NCI-H460 (cell line): ENCODE measurements at regions not wholly inside any gene's neighbourhood (a gene's known extent, or its start where the extent isn't known, plus 50 kb on each side); places are given as distances from the start of the nearest gene placed in this dataset.
"Not testable (repeated sequence)": the region's sequence is repeated elsewhere in the genome, so short reads cannot be mapped to it uniquely, and the experiment has no call there.

Experiments used
- DNase-seq: peaks from one replicate; pipeline ENCODE4 v3.0.0-alpha.2; 2016; ENCODE audit warnings: low read depth; ENCODE audit errors: extremely low read depth

- DNase-seq: no peak
These were observed 561.6 kb downstream of the TAF11L14 start for GRCh38 chr5:18195910-18196309.

DNA sequence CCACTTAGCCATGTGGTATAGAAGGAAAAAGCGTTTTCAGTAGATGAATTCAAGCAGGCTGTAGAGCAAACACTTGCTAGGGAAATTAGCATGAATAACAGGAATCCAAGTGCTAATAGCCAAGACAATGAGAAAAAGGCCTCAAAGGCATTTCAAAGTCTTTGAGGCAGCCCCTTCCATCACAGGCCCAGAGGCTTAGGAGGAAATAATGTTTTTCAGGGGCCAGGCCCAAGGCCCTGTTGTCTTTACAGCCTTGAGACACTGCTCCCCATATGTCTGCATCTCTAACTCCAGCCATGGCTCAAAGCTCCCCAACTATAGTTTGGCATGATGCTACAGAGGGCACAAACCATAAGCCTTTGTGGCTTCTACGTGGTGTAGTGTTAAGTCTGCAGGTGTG, 563.5 kb downstream of the TAF11L14 start:
- no peak for DNase-seq

DNA sequence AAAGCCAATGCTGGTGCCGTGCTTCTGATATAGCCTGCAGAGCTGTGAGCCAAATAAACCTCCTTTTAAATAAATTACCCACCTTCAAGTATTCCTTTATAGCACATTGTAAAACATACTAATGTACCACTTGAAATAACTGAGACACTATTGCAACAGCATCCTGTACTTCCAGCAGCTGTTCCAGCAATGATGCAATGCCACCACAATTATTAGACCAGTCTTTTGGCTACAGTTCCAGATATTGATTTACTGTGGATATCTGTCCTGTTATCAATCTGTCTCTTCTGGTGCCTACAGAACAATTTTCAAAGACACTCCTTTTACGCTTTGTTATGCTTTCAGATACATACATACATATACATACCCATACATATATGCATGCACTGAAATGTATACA, 567.9 kb downstream of the TAF11L14 start:
- DNase-seq: no peak

- no peak for DNase-seq
These were observed 569.0 kb downstream of the TAF11L14 start for GRCh38 chr5:18203296-18203695.

DNA sequence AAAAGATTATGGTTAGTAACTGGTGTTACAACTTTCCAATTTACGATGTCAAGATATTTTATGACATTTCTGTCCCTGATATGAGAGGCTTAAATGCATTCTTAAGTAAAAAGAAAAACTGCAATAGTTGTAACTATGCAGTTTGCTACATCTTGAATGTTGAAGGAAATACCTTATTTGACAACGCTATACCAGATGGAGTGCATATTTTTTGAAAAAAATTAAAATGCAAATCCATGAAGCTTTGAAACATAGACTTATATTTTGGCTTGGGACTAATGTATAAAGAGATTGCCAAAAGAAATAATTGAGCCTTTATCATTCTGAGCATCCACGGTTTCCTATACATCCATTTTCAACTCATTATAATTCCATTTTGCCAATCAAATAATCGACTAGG, 579.4 kb downstream of the TAF11L14 start:
- no peak for DNase-seq

DNA sequence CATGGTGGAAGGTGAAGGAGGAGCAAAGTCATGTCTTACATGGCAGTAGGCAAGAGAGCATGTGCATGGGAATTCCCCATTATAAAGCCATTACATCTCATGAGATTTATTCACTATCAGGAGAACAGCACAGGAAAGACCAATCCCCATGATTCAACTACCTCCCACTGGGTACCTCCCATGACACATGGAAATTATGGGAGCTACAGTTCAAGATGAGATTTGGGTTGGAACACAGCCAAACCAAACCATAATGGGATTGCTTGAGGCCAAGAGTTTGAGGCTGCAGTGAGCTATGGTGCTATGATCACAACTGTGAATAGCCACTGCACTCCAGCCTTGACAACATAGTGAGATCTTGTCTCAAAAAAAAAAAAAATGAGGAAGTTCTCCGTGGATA, 581.8 kb downstream of the TAF11L14 start:
- DNase-seq: no peak

DNA sequence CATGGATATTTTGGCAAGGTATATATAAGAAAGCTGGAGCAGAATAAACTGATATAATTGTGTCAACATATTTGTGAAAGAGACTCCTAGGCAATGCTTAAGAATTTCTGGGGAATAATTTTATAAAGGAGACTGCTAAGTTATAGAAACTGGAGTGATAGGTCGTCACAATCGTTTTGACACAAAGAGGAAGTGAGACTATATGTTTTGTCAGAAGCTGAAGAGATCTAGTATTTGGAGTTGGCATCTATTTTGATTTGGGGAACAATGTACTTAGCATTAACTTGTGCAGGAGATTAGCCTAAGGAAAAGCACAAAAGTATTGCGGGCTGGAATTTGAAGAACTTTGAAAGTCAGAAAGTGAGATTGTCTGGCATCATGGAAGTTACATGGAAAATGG, 582.5 kb downstream of the TAF11L14 start:
- DNase-seq: no peak

DNA sequence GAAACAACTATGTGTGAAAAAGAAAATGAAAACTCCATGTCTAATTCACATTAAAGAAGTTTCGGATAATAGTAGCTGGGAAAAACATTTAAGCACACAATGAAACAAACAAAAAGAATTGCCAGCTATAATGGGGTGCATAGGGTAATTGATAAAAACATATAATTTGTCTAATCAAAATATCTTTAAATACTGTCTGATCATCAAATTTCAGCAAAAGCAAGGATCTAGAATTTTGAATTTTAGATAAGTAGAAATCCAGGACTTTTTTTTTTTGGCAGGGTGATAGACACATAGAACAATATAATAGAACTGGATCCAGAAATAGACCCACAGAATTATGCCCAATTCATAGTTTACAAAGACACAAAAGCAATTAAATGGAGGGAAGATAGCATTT, 585.0 kb downstream of the TAF11L14 start:
- DNase-seq: no peak

DNA sequence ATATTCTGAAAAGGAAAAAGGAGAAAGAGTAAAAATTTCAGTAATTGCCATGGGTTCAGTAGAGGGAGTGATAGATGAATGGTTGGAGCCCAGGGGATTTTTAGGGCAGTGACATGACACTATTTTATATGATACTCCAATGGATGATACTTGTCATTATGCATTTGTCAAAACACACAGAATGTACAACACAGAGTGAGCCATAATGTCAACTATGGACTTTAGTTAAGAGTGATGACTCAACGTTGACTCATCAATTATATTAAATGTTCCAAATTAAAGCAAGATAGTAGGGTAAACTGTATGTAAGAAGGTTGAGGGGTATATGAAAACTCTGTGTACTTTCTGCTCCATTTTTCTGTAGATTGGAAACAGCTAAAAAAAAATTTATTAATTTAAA, 586.4 kb downstream of the TAF11L14 start:
- no peak for DNase-seq

DNA sequence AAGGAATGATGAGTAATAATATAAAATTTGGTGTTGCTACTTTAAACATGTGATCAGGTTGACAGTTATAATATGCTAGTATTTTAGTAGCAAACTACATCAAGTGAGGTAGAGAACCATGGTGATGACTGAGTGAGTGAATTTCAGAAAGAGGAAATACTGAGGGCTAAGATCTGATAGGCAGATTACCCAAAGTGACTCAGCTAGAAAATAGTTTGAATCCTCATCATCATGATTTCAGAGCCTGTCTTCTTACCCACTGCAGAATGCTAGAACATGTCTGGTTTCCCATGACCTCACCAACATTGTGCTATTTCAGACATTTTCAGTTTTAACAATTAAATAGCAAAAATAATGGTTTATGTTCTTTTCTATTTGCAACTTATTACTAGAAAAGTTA, 602.1 kb downstream of the TAF11L14 start:
- DNase-seq: no peak

DNA sequence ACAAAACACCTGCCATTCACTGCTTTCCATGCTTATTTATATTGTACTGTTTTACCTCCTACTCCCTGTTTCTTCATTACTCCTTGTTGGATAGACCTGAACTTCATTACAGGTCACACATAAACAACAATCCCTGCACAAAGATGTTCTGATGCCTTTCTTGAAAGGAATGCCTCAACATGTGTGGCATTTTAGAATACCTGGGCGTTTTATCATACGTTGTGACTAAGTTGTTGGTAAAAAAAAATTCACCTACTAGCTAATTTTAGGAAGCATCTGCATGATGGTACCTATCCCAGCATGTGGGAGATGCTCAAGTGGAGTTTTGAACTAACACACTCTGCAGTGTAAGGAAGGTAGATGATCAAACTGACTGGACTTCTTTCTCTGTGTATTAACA, 604.1 kb downstream of the TAF11L14 start:
- DNase-seq: no peak

DNA sequence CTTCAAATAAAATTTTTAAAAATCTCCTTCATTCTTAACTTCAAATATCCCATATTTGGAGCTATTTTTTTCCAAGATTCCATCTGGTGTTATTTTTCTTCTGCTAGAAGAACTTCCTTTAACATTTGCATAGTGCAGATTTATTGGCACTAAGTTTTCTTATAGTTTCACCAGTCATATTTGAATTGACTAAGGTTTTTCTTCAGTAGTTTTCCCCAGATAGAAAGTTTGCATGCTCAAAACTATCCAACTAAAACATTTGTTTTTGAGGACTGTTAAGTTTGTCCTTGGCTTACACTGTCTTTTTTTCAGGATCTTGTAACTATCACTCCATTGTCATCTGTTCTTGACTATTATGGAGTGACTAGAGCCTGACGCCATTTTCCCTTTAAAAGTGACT, 606.7 kb downstream of the TAF11L14 start:
- no peak for DNase-seq

DNA sequence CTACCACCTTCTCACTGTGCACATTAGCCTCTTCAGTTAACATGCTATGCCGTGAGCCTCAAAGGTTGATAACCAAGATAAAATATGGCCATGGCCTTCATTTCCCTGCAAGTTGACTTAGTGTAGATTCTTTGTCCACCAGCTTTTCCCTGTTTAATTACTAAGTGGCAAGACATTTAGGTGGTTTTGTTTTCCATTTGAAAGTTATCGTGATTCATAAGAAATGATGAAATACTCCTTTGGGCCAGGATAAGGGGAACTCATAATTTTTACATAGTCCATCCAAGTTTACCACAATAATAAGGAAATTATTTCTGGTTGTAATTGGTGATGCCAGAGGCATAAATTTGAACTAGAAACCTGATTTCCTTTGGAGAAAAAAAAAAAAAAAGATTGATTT, 609.6 kb downstream of the TAF11L14 start:
- no peak for DNase-seq

GRCh38 chr5:18244309-18244708, 610.0 kb downstream of the TAF11L14 start:
- DNase-seq: no peak

- DNase-seq: no peak
These were observed 618.3 kb downstream of the TAF11L14 start for GRCh38 chr5:18252559-18252958.

- no peak for DNase-seq
These were observed 630.0 kb downstream of the TAF11L14 start for GRCh38 chr5:18264126-18264882.

- DNase-seq: no peak
These were observed 636.5 kb downstream of the TAF11L14 start for GRCh38 chr5:18270635-18271338.

- DNase-seq: no peak
These were observed 642.7 kb downstream of the TAF11L14 start for GRCh38 chr5:18276939-18277338.

DNA sequence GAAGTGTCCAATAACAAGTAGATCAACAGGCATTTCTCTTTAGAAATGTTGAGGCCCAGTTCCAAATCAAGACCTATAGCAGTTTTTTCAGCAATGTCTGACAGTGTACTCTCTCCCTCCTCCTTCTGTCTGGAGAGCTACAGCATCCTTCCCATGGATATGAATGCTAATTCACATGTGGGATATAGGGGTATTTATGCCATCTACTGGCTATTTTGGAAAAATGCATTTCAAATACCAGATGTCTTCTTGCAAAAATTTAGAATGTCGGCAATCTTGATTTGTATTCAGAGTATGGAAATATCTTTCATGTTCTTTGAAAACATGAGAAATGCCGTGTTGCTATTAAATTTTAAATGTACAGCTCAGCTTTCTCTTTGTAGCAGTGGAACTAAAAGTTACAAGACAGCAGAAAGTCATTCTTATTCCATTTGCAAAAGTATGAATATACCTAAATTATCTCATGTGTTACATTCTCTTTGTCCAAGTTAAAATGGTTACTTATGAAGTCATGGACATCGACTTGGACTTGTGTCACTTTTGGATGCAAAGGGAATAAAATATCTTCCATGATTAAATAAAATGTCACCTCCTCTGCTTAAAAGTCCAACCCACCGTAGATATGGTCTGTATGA, 647.8 kb downstream of the TAF11L14 start:
- peak; percentile 56 for DNase-seq

- no peak for DNase-seq
These were observed 651.0 kb downstream of the TAF11L14 start for GRCh38 chr5:18285257-18285656.

GRCh38 chr5:18292146-18292545, 657.9 kb downstream of the TAF11L14 start:
- no peak for DNase-seq

- not testable (repeated sequence) for DNase-seq
These were observed 661.4 kb downstream of the TAF11L14 start for GRCh38 chr5:18295696-18296095.
